ENCODE measurements at regions not wholly inside any gene's neighbourhood (a gene's known extent, or its start where the extent isn't known, plus 50 kb on each side); places are given as distances from the start of the nearest gene placed in this dataset.
"Not testable (repeated sequence)": the region's sequence is repeated elsewhere in the genome, so short reads cannot be mapped to it uniquely, and the experiment has no call there.

DNA sequence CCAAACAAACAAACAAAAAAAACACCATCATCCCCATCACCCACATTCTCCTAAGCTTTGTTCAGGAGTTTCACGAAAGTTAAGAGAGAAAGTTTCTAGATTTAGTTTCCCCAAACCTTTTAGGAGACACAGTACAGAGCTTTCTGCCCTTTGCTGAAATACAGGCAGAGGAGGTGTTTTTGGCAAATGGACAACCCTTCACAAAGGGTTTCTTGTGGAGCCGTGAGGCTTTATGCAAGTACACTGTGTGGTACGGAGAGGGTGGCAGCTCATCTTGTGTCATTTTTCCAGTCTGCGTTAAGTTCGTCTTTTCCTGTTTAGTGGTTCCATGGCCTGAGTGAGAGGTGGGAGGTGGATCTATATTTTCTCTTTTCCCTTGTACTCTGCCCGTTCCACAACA lies 215.5 kb upstream of the PRKCQ start:
- Histone ChIP-seq H3K27ac (no peak overlapping the region), H3K36me3 (no peaks in the 10 kb centered on the region), H3K4me3 (no peak overlapping the region), H3K9me3 (no peaks in the 10 kb centered on the region), H3K27me3 (no peaks in the 10 kb centered on the region), H3K4me1 (no peaks in the 10 kb centered on the region)
- intact Hi-C loops (cut with DNase I; ENCODE audit: low total_unique reads): no loop called here
- DNase-seq: no peak
- no peak for TF ChIP-seq POLR2A (IDR thresholded peaks at IDR 0.05)
- TF ChIP-seq, protein P1, sequence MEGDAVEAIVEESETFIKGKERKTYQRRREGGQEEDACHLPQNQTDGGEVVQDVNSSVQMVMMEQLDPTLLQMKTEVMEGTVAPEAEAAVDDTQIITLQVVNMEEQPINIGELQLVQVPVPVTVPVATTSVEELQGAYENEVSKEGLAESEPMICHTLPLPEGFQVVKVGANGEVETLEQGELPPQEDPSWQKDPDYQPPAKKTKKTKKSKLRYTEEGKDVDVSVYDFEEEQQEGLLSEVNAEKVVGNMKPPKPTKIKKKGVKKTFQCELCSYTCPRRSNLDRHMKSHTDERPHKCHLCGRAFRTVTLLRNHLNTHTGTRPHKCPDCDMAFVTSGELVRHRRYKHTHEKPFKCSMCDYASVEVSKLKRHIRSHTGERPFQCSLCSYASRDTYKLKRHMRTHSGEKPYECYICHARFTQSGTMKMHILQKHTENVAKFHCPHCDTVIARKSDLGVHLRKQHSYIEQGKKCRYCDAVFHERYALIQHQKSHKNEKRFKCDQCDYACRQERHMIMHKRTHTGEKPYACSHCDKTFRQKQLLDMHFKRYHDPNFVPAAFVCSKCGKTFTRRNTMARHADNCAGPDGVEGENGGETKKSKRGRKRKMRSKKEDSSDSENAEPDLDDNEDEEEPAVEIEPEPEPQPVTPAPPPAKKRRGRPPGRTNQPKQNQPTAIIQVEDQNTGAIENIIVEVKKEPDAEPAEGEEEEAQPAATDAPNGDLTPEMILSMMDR (IDR thresholded peaks at IDR 0.05): no peak

DNA sequence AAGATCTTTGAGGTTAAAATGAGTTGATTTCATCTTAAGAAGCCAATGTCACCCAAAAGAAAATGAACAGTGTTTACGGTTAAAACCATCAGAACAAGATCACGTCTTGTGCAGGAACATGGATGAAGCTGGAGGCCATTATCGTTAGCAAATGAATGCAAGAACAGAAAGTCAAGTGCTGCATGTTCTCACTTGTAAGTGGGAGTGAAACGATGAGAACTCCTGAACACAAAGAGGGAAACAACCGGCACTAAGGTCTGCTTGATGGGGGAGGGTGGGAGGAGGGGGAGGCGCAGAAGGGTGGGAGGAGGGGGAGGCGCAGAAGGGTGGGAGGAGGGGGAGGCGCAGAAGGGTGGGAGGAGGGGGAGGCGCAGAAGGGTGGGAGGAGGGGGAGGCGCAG lies 214.8 kb upstream of the PRKCQ start:
- H3K27me3 ChIP-seq; H3K4me3 ChIP-seq; DNase-seq; intact Hi-C loops (cut with DNase I; ENCODE audit: low total_unique reads); H3K9me3 ChIP-seq; H3K27ac ChIP-seq; H3K4me1 ChIP-seq; H3K36me3 ChIP-seq: not testable (repeated sequence)

DNA sequence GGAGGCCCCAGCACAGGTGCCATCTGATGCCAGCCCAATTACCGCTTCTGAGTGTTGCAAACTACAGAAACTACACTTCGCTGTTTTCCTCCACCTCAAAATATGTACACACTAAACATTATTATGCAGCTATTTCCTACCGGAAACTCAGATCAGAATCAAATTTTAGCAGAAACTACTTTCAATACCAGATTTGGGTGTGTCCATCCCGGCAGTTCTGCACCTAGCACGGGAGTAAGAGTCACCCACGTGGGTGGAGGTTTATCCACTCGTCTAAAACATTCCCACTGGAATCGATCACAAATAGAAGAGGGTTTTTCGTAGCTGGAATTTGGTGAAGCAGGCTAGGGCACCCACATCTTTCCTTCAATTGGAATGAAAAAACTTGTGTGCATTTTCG lies 214.4 kb upstream of the PRKCQ start:
- Histone ChIP-seq H3K9me3 (no peaks in the 10 kb centered on the region), H3K4me3 (no peak overlapping the region), H3K27ac (no peak overlapping the region)

DNA sequence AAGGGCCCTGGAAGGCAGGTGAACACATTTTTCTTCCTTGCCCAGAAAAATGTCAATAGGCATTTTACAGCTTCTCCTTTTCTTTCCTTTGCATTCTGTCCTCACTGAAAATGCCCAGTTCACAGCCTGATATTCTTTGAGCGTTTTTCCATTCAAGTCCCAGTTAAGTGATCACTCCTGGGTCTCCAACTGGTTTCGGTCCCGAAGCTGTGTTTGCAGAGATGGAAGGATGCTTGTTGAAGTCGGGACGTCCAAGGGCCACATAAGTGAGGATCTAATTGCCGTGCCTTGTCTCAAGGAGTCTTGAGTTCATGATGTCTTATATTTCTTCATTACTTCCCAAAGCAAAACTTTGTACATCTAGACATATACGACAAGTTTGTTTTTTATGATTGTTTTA lies 208.7 kb upstream of the PRKCQ start:
- intact Hi-C loops (cut with DNase I; ENCODE audit: low total_unique reads): no loop called here
- H3K27ac ChIP-seq: no peak overlapping the region
- H3K4me3 ChIP-seq: no peak overlapping the region
- H3K4me1 ChIP-seq: no peaks in the 10 kb centered on the region
- H3K36me3 ChIP-seq: no peaks in the 10 kb centered on the region
- no peaks in the 10 kb centered on the region for H3K9me3 ChIP-seq
- no peaks in the 10 kb centered on the region for H3K27me3 ChIP-seq
- DNase-seq: no peak
- no peak for TF ChIP-seq POLR2A (IDR thresholded peaks at IDR 0.05)
- TF ChIP-seq, protein P1 (IDR thresholded peaks at IDR 0.05): no peak

More for the DNA sequence above, 214.4 kb upstream of the PRKCQ start:
- no peak for DNase-seq
- TF ChIP-seq POLR2A (IDR thresholded peaks at IDR 0.05): no peak
- TF ChIP-seq, protein P1 (IDR thresholded peaks at IDR 0.05): no peak
- Histone ChIP-seq H3K4me1 (no peaks in the 10 kb centered on the region), H3K27me3 (no peaks in the 10 kb centered on the region), H3K36me3 (no peaks in the 10 kb centered on the region)
- intact Hi-C loops (cut with DNase I; ENCODE audit: low total_unique reads): no loop called here

DNA sequence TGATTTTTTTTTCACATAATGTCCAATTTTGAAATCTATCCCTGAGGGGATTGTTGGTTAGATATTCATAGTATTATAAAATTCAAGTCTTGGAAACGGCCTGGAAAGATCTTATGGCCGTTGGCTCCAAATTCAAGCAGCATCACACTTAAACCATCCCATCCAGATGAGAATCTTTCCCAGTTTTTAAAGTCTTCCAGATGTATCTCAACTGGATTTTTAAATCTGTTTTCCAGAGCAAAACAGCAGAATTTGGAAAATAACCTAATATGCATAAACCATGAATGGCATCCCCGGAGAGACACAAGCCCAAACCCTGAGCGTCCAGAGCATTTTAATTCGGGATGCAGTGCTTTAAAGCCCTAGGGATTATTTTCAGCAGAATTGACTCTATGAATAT lies 208.2 kb upstream of the PRKCQ start:
- Histone ChIP-seq H3K36me3 (no peaks in the 10 kb centered on the region), H3K4me3 (no peak overlapping the region), H3K27ac (no peak overlapping the region), H3K27me3 (no peaks in the 10 kb centered on the region), H3K9me3 (no peaks in the 10 kb centered on the region), H3K4me1 (no peaks in the 10 kb centered on the region)
- DNase-seq: no peak
- TF ChIP-seq POLR2A (IDR thresholded peaks at IDR 0.05): no peak
- TF ChIP-seq, protein P1 (IDR thresholded peaks at IDR 0.05): no peak
- intact Hi-C loops (cut with DNase I; ENCODE audit: low total_unique reads): no loop called here

DNA sequence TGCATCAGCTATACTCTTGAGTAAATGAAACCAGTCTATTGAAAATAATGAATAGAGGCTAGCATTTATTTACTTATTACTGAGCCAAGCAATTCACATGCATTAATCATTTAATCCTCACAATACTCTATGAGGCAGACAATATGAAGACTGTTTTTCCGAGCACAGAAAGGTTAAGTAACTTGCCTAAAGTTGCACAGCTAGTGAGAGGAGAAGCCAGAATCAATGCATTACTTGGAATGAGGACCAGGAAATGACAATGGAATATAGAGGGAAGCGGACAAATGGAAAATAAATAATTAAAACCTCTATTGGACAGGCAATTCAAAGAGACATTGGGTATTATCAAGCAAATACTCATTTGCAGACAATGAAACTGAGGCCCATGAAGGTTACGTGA lies 207.6 kb upstream of the PRKCQ start:
- TF ChIP-seq, protein P1 (IDR thresholded peaks at IDR 0.05): no peak
- no peak for TF ChIP-seq POLR2A (IDR thresholded peaks at IDR 0.05)
- Histone ChIP-seq H3K4me3 (no peak overlapping the region), H3K36me3 (no peaks in the 10 kb centered on the region), H3K27ac (no peak overlapping the region), H3K4me1 (no peaks in the 10 kb centered on the region), H3K27me3 (no peaks in the 10 kb centered on the region), H3K9me3 (no peaks in the 10 kb centered on the region)
- intact Hi-C loops (cut with DNase I; ENCODE audit: low total_unique reads): no loop called here
- no peak for DNase-seq
